ENCODE measurements at regions not wholly inside any gene's neighbourhood (a gene's known extent, or its start where the extent isn't known, plus 50 kb on each side); places are given as distances from the start of the nearest gene placed in this dataset.
A peak's percentile ranks its signal among the peaks of the same experiment; 100 is the strongest.
"Not testable (repeated sequence)": the region's sequence is repeated elsewhere in the genome, so short reads cannot be mapped to it uniquely, and the experiment has no call there.

DNA sequence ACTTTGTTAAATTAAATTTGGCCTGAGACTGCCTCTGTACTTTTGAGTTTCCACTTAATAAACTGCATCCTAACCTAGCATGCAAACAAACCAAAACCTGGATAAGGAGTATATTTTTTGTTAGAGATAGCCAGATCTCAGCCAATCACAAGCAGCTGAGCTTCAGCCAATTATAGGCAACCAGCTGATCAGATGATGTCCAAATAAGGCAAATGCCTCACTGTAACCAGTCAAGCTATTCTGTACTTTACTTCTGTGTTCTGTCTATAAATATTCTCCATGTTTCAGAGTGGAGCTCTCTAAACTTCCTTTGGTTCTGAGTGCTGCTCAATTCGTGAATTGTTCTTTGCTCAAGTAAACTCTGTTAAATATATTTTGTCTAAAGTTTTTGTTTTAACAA lies 194.6 kb upstream of the RGS17 start:
- no peak for DNase-seq (ENCODE audit: low read depth)
- TF ChIP-seq, protein P1, sequence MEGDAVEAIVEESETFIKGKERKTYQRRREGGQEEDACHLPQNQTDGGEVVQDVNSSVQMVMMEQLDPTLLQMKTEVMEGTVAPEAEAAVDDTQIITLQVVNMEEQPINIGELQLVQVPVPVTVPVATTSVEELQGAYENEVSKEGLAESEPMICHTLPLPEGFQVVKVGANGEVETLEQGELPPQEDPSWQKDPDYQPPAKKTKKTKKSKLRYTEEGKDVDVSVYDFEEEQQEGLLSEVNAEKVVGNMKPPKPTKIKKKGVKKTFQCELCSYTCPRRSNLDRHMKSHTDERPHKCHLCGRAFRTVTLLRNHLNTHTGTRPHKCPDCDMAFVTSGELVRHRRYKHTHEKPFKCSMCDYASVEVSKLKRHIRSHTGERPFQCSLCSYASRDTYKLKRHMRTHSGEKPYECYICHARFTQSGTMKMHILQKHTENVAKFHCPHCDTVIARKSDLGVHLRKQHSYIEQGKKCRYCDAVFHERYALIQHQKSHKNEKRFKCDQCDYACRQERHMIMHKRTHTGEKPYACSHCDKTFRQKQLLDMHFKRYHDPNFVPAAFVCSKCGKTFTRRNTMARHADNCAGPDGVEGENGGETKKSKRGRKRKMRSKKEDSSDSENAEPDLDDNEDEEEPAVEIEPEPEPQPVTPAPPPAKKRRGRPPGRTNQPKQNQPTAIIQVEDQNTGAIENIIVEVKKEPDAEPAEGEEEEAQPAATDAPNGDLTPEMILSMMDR (IDR thresholded peaks at IDR 0.05; ENCODE audit: low read length, missing control alignments): no peak
- H3K4me3 ChIP-seq (replicated peaks; ENCODE audit: low read depth, low read length): no peak overlapping the region

DNA sequence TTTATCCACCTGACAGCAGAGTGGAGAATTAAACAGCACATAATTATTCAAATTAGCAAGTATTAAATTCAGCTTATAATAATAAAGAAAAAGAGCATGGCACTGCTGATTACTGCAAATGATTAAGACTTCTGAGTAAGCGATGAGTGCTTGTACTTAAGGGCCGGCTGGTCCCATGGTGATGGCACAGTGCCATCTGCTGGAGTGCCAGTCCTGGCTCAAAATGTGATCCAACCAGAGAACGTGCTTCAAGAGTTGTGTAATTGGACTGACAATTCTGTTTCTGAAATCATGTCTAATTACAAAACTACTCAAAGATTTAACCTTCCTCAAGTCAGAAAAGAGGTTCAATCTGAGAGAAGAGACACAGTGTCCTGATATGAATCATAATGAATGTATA lies 181.6 kb upstream of the RGS17 start:
- TF ChIP-seq, protein P1 (IDR thresholded peaks at IDR 0.05; ENCODE audit: low read length, missing control alignments): peak; percentile 33
- H3K4me3 ChIP-seq (replicated peaks; ENCODE audit: low read depth, low read length): no peak overlapping the region
- peak; percentile 67 for DNase-seq (ENCODE audit: low read depth)

DNA sequence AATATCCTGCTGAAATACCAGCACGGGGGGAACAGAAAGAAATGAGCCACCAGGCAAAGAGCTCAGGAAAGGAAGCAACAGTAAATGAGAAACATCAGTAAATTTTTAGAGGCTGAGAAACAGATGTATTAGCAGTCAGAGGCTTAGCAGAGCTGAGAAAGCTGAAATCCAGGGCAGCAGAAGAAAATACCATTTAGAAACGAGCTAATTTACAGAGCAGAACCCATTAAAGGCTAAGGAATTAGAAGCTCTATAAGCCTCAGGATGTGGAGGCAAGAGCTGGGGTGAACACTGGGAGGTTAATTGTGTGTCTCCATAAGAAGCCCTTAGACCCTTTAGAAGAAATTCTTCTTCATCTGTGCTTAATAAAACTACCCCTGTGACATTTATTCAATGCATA lies 178.6 kb upstream of the RGS17 start:
- no peak overlapping the region for H3K4me3 ChIP-seq (replicated peaks; ENCODE audit: low read depth, low read length)
- no peak for DNase-seq (ENCODE audit: low read depth)
- TF ChIP-seq, protein P1 (IDR thresholded peaks at IDR 0.05; ENCODE audit: low read length, missing control alignments): no peak

DNA sequence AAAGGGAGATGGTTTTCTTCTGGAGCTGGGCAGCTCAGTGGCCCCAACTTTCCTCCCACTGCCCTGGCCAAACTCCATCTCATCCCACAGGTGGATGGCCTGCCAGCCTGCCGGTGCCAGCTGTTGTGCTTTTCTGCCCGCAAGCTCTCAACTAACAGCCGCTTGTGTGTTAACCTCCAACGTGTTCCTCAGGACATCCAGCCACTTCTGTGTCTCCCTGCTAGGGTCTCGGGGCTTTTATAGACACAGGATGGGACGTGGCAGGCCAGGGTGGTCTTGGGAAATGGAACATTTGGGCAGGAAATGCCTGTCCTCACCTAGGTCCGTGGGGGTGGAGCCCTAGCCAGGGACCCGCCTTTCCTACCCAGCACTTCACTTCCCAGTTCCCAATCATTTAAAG lies 171.1 kb upstream of the RGS17 start:
- no peak overlapping the region for H3K4me3 ChIP-seq (replicated peaks; ENCODE audit: low read depth, low read length)
- DNase-seq (ENCODE audit: low read depth): no peak
- TF ChIP-seq, protein P1 (IDR thresholded peaks at IDR 0.05; ENCODE audit: low read length, missing control alignments): no peak

DNA sequence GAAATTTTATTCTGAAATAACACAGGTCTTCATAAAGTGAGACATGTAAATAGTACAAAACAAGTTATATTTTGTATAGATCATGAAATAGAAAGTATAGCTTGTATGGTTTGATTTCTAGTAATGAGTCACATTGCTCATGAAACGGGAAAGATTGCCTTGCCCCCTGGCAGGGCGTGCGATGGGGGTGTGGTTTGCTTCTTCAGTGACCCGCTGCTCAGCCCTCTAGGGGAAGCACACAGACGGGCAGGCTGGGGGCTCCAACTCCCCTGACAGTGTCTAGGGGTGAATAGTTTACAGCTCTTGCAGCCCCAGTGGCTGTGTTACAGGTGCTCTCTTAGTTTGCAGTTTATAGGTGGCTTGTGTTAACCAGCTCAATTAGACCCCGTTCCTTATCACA lies 170.5 kb upstream of the RGS17 start:
- no peak overlapping the region for H3K4me3 ChIP-seq (replicated peaks; ENCODE audit: low read depth, low read length)
- TF ChIP-seq, protein P1 (IDR thresholded peaks at IDR 0.05; ENCODE audit: low read length, missing control alignments): no peak
- DNase-seq (ENCODE audit: low read depth): no peak

DNA sequence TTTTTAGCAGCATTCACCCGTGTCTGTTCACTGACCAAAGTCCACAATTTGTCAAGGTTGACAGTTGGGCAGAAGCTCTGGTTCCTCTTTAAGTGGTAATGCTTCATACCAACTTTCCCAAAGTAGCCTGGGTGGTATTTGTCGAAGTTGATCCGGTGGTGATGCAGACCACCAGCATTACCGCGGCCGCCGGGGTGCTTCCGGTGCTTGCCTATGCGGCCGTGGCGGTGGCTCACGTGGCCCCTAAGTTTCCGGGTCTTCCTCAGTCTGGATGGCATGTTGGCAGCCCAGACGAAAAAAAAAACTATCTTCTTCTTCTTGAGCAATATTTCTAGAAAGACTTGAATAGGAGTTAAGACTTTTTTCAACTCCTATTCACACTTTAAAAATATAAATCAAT lies 151.4 kb upstream of the RGS17 start:
- DNase-seq (ENCODE audit: low read depth): not testable (repeated sequence)

DNA sequence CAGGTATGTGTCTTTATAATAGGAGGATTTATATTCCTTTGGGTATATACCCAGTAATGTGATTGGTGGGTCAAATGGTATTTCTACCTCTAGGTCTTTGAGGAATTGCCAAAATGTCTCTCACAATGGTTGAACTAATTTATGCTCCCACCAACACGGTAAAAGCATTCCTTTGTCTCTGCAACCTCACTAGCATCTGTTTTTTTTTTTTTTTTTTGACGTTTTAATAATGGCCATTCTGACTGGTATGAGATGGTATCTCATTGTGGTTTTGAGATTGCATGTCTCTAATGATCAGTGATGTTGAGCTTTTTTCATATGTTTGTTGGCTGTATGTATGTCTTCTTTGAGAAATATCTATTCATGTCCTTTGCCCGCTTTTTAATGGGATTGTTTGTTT lies 144.9 kb upstream of the RGS17 start:
- no peak overlapping the region for H3K4me3 ChIP-seq (replicated peaks; ENCODE audit: low read depth, low read length)
- TF ChIP-seq, protein P1 (IDR thresholded peaks at IDR 0.05; ENCODE audit: low read length, missing control alignments): no peak
- DNase-seq (ENCODE audit: low read depth): no peak

More for the DNA sequence above, 151.4 kb upstream of the RGS17 start:
- not testable (repeated sequence) for H3K4me3 ChIP-seq (replicated peaks; ENCODE audit: low read depth, low read length)

Measured in fibroblast of pulmonary artery (primary cell).